Nephron (organoid): ENCODE measurements at regions not wholly inside any gene's neighbourhood (a gene's known extent, or its start where the extent isn't known, plus 50 kb on each side); places are given as distances from the start of the nearest gene placed in this dataset.

Experiments
- H3K27ac Mint-ChIP-seq, 3 experiments: 2 replicates each; pipeline ENCODE4 v1.8.0; 2020; ENCODE audit warnings: mixed read lengths in 3 of 3, mild to moderate bottlenecking in 2 of 3, moderate library complexity in 1 of 3
- H3K27me3 Mint-ChIP-seq: 2 replicates; pipeline ENCODE4 v1.8.0; 2021; ENCODE audit warnings: low read depth, mild to moderate bottlenecking, moderate library complexity, mixed read lengths
- H3K36me3 Mint-ChIP-seq: 2 replicates; pipeline ENCODE4 v1.8.0; 2020; ENCODE audit warnings: low read depth, mixed read lengths
- H3K4me1 Mint-ChIP-seq: 2 replicates; pipeline ENCODE4 v1.8.0; 2020; ENCODE audit warnings: mixed read lengths
- H3K4me3 Mint-ChIP-seq, 3 experiments: 2 replicates each; pipeline ENCODE4 v1.8.0; 2020; ENCODE audit warnings: mild to moderate bottlenecking in 3 of 3, mixed read lengths in 3 of 3, moderate library complexity in 2 of 3
- H3K9me3 Mint-ChIP-seq: 2 replicates; pipeline ENCODE4 v1.8.0; 2020; ENCODE audit warnings: mixed read lengths
- TF ChIP-seq, protein P1 (sequence below), 3 experiments: fragments of 200-600 bp; sonication (generic); IDR thresholded peaks; one replicate each; pipeline ENCODE4 v1.5.0; 2021; ENCODE audit warnings: antibody characterized with exemption in 3 of 3; ENCODE audit not compliant: unreplicated experiment in 3 of 3

DNA sequence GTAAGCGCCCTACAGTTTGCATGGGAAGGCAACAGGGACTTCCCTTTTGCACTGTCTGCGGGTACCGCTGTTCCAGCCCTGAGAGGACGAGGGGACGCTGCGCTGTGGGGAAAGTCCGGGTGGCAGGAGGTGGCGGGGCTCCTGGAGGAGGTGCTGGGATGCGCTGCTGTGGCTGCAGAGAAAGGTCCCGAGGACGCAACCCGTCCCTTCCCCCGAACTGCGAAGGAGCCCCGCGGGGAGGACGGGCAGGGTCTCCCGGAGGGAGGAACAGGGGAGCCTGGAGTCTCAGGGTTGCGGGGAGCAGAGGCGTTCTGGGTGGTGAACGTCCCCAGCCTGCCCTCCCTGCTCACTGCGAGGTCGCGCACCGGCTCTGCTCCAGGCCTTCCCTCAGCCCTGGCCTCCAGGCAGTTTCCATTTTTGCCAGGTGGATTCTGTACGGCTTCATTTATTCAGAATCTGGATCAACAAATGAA lies 91.6 kb downstream of the CXCL12 start:
- peaks cover 14% of the 10 kb centered on the region for H3K4me1 Mint-ChIP-seq
- no peak overlapping the region for H3K4me3 Mint-ChIP-seq
- no peak overlapping the region for H3K27ac Mint-ChIP-seq
- TF ChIP-seq, protein P1, sequence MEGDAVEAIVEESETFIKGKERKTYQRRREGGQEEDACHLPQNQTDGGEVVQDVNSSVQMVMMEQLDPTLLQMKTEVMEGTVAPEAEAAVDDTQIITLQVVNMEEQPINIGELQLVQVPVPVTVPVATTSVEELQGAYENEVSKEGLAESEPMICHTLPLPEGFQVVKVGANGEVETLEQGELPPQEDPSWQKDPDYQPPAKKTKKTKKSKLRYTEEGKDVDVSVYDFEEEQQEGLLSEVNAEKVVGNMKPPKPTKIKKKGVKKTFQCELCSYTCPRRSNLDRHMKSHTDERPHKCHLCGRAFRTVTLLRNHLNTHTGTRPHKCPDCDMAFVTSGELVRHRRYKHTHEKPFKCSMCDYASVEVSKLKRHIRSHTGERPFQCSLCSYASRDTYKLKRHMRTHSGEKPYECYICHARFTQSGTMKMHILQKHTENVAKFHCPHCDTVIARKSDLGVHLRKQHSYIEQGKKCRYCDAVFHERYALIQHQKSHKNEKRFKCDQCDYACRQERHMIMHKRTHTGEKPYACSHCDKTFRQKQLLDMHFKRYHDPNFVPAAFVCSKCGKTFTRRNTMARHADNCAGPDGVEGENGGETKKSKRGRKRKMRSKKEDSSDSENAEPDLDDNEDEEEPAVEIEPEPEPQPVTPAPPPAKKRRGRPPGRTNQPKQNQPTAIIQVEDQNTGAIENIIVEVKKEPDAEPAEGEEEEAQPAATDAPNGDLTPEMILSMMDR (IDR thresholded peaks at IDR 0.05; ENCODE audit: unreplicated experiment in 3 of 3), result no peak
- peaks cover 10% of the 10 kb centered on the region for H3K27me3 Mint-ChIP-seq
- no peaks in the 10 kb centered on the region for H3K36me3 Mint-ChIP-seq
- H3K9me3 Mint-ChIP-seq, result no peaks in the 10 kb centered on the region

DNA sequence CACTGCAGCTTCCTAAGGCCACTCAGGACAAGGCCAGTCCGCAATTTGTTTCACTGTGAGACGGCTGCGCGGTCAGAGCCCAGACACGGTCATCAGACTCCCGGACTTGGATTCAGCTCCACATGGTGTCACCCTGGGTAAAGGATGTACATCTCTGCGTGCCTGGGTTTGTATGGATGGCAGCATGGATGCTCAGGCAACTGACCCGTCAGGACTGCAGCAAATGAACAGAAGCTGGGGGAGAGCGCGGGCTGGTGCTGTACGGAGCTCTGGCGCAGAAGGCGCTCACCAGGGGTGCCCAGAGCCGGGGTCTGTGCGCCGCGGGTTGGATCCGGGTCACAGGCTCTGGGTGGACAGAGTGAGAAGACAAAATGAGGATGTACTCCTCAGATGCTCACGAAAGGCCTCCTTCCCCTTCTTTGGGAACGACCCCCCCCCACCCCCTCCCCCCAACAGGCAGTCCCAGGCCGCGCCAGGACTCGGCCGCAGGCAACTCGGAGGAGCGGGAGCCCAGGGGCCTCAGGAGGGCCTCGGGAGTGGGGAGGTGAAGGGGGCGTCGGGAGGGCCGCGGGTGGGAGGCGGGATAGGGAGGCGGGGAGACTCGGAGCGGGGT lies 92.4 kb downstream of the CXCL12 start:
- no peaks in the 10 kb centered on the region for H3K9me3 Mint-ChIP-seq
- TF ChIP-seq, protein P1 (IDR thresholded peaks at IDR 0.05; ENCODE audit: unreplicated experiment in 3 of 3), result no peak
- H3K36me3 Mint-ChIP-seq, result no peaks in the 10 kb centered on the region
- peak overlapping the region; percentile 30 to 46 (median 32) for H3K4me3 Mint-ChIP-seq
- peaks cover 14% of the 10 kb centered on the region for H3K4me1 Mint-ChIP-seq
- peaks cover 6% of the 10 kb centered on the region for H3K27me3 Mint-ChIP-seq
- H3K27ac Mint-ChIP-seq, result peak overlapping the region in 2 of 3 experiments; percentile 20 to 32

GRCh38 chr10:44291091-44291490 lies 93.8 kb downstream of the CXCL12 start:
- peaks cover 27% of the 10 kb centered on the region for H3K4me1 Mint-ChIP-seq
- H3K27me3 Mint-ChIP-seq, result peaks cover 6% of the 10 kb centered on the region
- TF ChIP-seq, protein P1 (IDR thresholded peaks at IDR 0.05; ENCODE audit: unreplicated experiment in 3 of 3), result no peak

DNA sequence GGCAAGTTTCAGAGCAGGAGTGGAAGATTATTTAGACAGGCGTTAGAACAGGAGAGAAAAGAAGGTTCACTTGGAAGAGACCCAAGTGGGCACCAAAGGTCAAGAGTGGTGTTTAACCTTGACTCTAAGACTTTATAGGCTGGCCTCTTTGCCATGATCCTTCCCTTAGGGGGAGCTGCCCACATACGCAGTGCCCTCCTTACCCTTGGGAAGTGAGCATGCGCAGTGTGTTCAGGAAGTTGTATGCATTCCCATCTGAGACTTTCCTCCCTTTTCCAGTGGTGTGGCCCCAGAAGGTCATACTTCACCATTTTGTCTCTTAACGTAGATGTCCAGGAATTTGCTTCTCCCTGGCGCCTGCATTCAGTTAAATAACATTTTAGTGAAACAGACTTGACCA lies 95.8 kb downstream of the CXCL12 start:
- H3K4me3 Mint-ChIP-seq, result no peak overlapping the region
- H3K4me1 Mint-ChIP-seq, result peaks cover 29% of the 10 kb centered on the region
- H3K27ac Mint-ChIP-seq, result no peak overlapping the region
- no peaks in the 10 kb centered on the region for H3K36me3 Mint-ChIP-seq
- TF ChIP-seq, protein P1 (IDR thresholded peaks at IDR 0.05; ENCODE audit: unreplicated experiment in 3 of 3), result no peak
- no peaks in the 10 kb centered on the region for H3K9me3 Mint-ChIP-seq
- H3K27me3 Mint-ChIP-seq, result peaks cover 11% of the 10 kb centered on the region

More at GRCh38 chr10:44291091-44291490, 93.8 kb downstream of the CXCL12 start:
- Mint-ChIP-seq H3K4me3 (no peak overlapping the region), H3K27ac (peak overlapping the region in 2 of 3 experiments; percentile 10 to 54), H3K9me3 (no peaks in the 10 kb centered on the region), H3K36me3 (no peaks in the 10 kb centered on the region)

GRCh38 chr10:44287408-44287807 lies 97.5 kb downstream of the CXCL12 start:
- Mint-ChIP-seq H3K36me3 (no peaks in the 10 kb centered on the region), H3K27me3 (peaks cover 11% of the 10 kb centered on the region), H3K4me1 (peaks cover 29% of the 10 kb centered on the region), H3K4me3 (no peak overlapping the region), H3K9me3 (no peaks in the 10 kb centered on the region), H3K27ac (peak overlapping the region; percentile 43 to 88 (median 70))
- TF ChIP-seq, protein P1 (IDR thresholded peaks at IDR 0.05; ENCODE audit: unreplicated experiment in 3 of 3), result no peak
